Chondrocyte (in vitro differentiated cells): ENCODE measurements at regions not wholly inside any gene's neighbourhood (a gene's known extent, or its start where the extent isn't known, plus 50 kb on each side); places are given as distances from the start of the nearest gene placed in this dataset.

Experiments used
- DNase-seq: peaks from one replicate; pipeline ENCODE4 v3.0.0; 2021; ENCODE audit warnings: mixed read lengths, low spot score
- H3K27ac Mint-ChIP-seq: one replicate; pipeline ENCODE4 v1.8.0; 2021; ENCODE audit warnings: mild to moderate bottlenecking, moderate library complexity, mixed read lengths; ENCODE audit not compliant: unreplicated experiment
- H3K27me3 Mint-ChIP-seq: 2 replicates; pipeline ENCODE4 v1.8.0; 2021; ENCODE audit warnings: low read depth, mixed read lengths
- H3K36me3 Mint-ChIP-seq: 2 replicates; pipeline ENCODE4 v1.8.0; 2021; ENCODE audit warnings: low read depth, mixed read lengths
- H3K4me1 Mint-ChIP-seq: 2 replicates; pipeline ENCODE4 v1.8.0; 2021; ENCODE audit warnings: low read depth, mild to moderate bottlenecking, mixed read lengths
- H3K4me3 Mint-ChIP-seq: one replicate; pipeline ENCODE4 v1.8.0; 2021; ENCODE audit warnings: mild to moderate bottlenecking, moderate library complexity, mixed read lengths; ENCODE audit not compliant: unreplicated experiment
- H3K9me3 Mint-ChIP-seq: 2 replicates; pipeline ENCODE4 v1.8.0; 2021; ENCODE audit warnings: low read depth, mixed read lengths
- CTCF ChIP-seq: fragments of 200-600 bp; sonication (generic); IDR thresholded peaks from 2 replicates; pipeline ENCODE4 v1.5.0; 2021; ENCODE audit warnings: antibody characterized with exemption, mild to moderate bottlenecking, moderate library complexity

GRCh38 chr10:42979181-42979580, 97.7 kb upstream of the RET start:
- H3K27ac Mint-ChIP-seq: no peak overlapping the region
- no peak overlapping the region for H3K4me3 Mint-ChIP-seq
- H3K27me3 Mint-ChIP-seq: peaks cover 6% of the 10 kb centered on the region
- no peaks in the 10 kb centered on the region for H3K4me1 Mint-ChIP-seq
- TF ChIP-seq CTCF: no peak
- no peaks in the 10 kb centered on the region for H3K9me3 Mint-ChIP-seq
- no peaks in the 10 kb centered on the region for H3K36me3 Mint-ChIP-seq
- no peak for DNase-seq

GRCh38 chr10:42979721-42980467, 97.0 kb upstream of the RET start:
- H3K36me3 Mint-ChIP-seq: no peaks in the 10 kb centered on the region
- no peak overlapping the region for H3K4me3 Mint-ChIP-seq
- H3K27me3 Mint-ChIP-seq: peaks cover 6% of the 10 kb centered on the region
- no peaks in the 10 kb centered on the region for H3K9me3 Mint-ChIP-seq
- DNase-seq: no peak
- H3K27ac Mint-ChIP-seq: no peak overlapping the region
- no peak for TF ChIP-seq CTCF
- no peaks in the 10 kb centered on the region for H3K4me1 Mint-ChIP-seq

- H3K27me3 Mint-ChIP-seq: peaks cover 6% of the 10 kb centered on the region
- H3K9me3 Mint-ChIP-seq: no peaks in the 10 kb centered on the region
- no peak overlapping the region for H3K4me3 Mint-ChIP-seq
- no peaks in the 10 kb centered on the region for H3K36me3 Mint-ChIP-seq
- no peak for TF ChIP-seq CTCF
- H3K4me1 Mint-ChIP-seq: no peaks in the 10 kb centered on the region
- DNase-seq: no peak
- no peak overlapping the region for H3K27ac Mint-ChIP-seq
Observed at GRCh38 chr10:42980553-42981357, 96.1 kb upstream of the RET start.

- TF ChIP-seq CTCF: no peak
- Mint-ChIP-seq H3K9me3 (no peaks in the 10 kb centered on the region), H3K27me3 (peaks cover 3% of the 10 kb centered on the region), H3K36me3 (no peaks in the 10 kb centered on the region), H3K27ac (no peak overlapping the region), H3K4me1 (no peaks in the 10 kb centered on the region), H3K4me3 (no peak overlapping the region)
- DNase-seq: no peak
Observed at GRCh38 chr10:42981358-42982236, 95.3 kb upstream of the RET start.
